ENCODE measurements at regions not wholly inside any gene's neighbourhood (a gene's known extent, or its start where the extent isn't known, plus 50 kb on each side); places are given as distances from the start of the nearest gene placed in this dataset.

GRCh38 chr9:31824860-31825259, 559.6 kb upstream of the ACO1 start:
- TF ChIP-seq MAFK (IDR thresholded peaks at IDR 0.05; ENCODE audit: low read length) (no peak), HMG20B (CRISPR knock-in tag; IDR thresholded peaks at IDR 0.05) (no peak), PKNOX1 (IDR thresholded peaks at IDR 0.05) (no peak), CTCF (IDR thresholded peaks at IDR 0.05 in 2 of 3, conservative IDR thresholded peaks at IDR 0.05 in 1 of 3; ENCODE audit: insufficient read depth in 2 of 3, low read depth in 1 of 3, low read length in 3 of 3) (no peak), NFATC3 (IDR thresholded peaks at IDR 0.05) (no peak)
- TF ChIP-seq, protein P1, sequence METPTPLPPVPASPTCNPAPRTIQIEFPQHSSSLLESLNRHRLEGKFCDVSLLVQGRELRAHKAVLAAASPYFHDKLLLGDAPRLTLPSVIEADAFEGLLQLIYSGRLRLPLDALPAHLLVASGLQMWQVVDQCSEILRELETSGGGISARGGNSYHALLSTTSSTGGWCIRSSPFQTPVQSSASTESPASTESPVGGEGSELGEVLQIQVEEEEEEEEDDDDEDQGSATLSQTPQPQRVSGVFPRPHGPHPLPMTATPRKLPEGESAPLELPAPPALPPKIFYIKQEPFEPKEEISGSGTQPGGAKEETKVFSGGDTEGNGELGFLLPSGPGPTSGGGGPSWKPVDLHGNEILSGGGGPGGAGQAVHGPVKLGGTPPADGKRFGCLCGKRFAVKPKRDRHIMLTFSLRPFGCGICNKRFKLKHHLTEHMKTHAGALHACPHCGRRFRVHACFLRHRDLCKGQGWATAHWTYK (CRISPR knock-in tag; IDR thresholded peaks at IDR 0.05): no peak

Measured in K562 (cell line).